ENCODE measurements at regions not wholly inside any gene's neighbourhood (a gene's known extent, or its start where the extent isn't known, plus 50 kb on each side); places are given as distances from the start of the nearest gene placed in this dataset.

- no peaks in the 10 kb centered on the region for H3K27me3 Mint-ChIP-seq
- DNase-seq (no peak), ATAC-seq (replicated peaks in 1 of 4) (no peak)
- H3K4me3 Mint-ChIP-seq, result no peak overlapping the region
- POLR2A ChIA-PET, result no interaction called here
- no peaks in the 10 kb centered on the region for H3K4me1 ChIP-seq (ENCODE audit: control insufficient read depth in 1 of 2, extremely low read depth in 1 of 2, insufficient read depth in 2 of 2, low read length in 2 of 2)
- CTCF ChIA-PET, result no interaction called here
- WGBS (ENCODE audit: insufficient coverage), result 83% methylated on average over 3 of the region's 5 CpGs
- no peaks in the 10 kb centered on the region for H3K36me3 Mint-ChIP-seq
- no peak overlapping the region for H3K4me3 ChIP-seq (ENCODE audit: control insufficient read depth in 1 of 2, extremely low read depth in 1 of 2, low read length in 1 of 2)
- no peak overlapping the region for H3K27ac Mint-ChIP-seq
- no peaks in the 10 kb centered on the region for H3K27me3 ChIP-seq (replicated peaks in 1 of 2; ENCODE audit: control insufficient read depth in 2 of 2, extremely low read depth in 1 of 2, insufficient read depth in 2 of 2, low read length in 1 of 2)
- no peaks in the 10 kb centered on the region for H3K36me3 ChIP-seq (ENCODE audit: control insufficient read depth in 2 of 2, extremely low read depth in 1 of 2, insufficient read depth in 1 of 2, low read length in 1 of 2)
- H3K27ac ChIP-seq (ENCODE audit: low read length), result no peak overlapping the region
- no peaks in the 10 kb centered on the region for H3K4me1 Mint-ChIP-seq
- H3K9me3 Mint-ChIP-seq, result peaks cover 15 to 21% (median 19%) of the 10 kb centered on the region in 3 donors
- H3K9me3 ChIP-seq, result no peaks in the 10 kb centered on the region
Observed at GRCh38 chr14:48792376-48793024, 793.7 kb downstream of the RPS29 start.

- no peak for DNase-seq
- no peak overlapping the region for H3K27ac ChIP-seq (ENCODE audit: low read length)
- H3K4me1 ChIP-seq (ENCODE audit: control insufficient read depth in 1 of 2, extremely low read depth in 1 of 2, insufficient read depth in 2 of 2, low read length in 2 of 2), result no peaks in the 10 kb centered on the region
- no CpG with 5 or more reads among the region's 2 CpGs for WGBS (ENCODE audit: insufficient coverage)
- H3K36me3 Mint-ChIP-seq, result no peaks in the 10 kb centered on the region
- no peak overlapping the region for H3K27ac Mint-ChIP-seq
- no peaks in the 10 kb centered on the region for H3K9me3 ChIP-seq
- POLR2A ChIA-PET, result no interaction called here
- H3K4me1 Mint-ChIP-seq, result no peaks in the 10 kb centered on the region
- no peaks in the 10 kb centered on the region for H3K36me3 ChIP-seq (ENCODE audit: control insufficient read depth in 2 of 2, extremely low read depth in 1 of 2, insufficient read depth in 1 of 2, low read length in 1 of 2)
- CTCF ChIA-PET, result no interaction called here
- H3K4me3 ChIP-seq (ENCODE audit: control insufficient read depth in 1 of 2, extremely low read depth in 1 of 2, low read length in 1 of 2), result no peak overlapping the region
- H3K4me3 Mint-ChIP-seq, result no peak overlapping the region
- no peak for ATAC-seq (replicated peaks in 1 of 4)
- H3K9me3 Mint-ChIP-seq, result peaks cover 4 to 6% (median 6%) of the 10 kb centered on the region in 3 donors
- no peaks in the 10 kb centered on the region for H3K27me3 ChIP-seq (replicated peaks in 1 of 2; ENCODE audit: control insufficient read depth in 2 of 2, extremely low read depth in 1 of 2, insufficient read depth in 2 of 2, low read length in 1 of 2)
- H3K27me3 Mint-ChIP-seq, result no peaks in the 10 kb centered on the region
Observed at GRCh38 chr14:48788771-48789170, 797.4 kb downstream of the RPS29 start.

- no peaks in the 10 kb centered on the region for H3K36me3 ChIP-seq (ENCODE audit: control insufficient read depth in 2 of 2, extremely low read depth in 1 of 2, insufficient read depth in 1 of 2, low read length in 1 of 2)
- Mint-ChIP-seq H3K36me3 (no peaks in the 10 kb centered on the region), H3K4me3 (no peak overlapping the region), H3K4me1 (no peaks in the 10 kb centered on the region), H3K27ac (no peak overlapping the region), H3K27me3 (no peaks in the 10 kb centered on the region), H3K9me3 (peaks cover 0 to 4% (median 2%) of the 10 kb centered on the region in 3 donors)
- no peaks in the 10 kb centered on the region for H3K4me1 ChIP-seq (ENCODE audit: control insufficient read depth in 1 of 2, extremely low read depth in 1 of 2, insufficient read depth in 2 of 2, low read length in 2 of 2)
- WGBS (ENCODE audit: insufficient coverage), result no CpG with 5 or more reads among the region's 2 CpGs
- no peak overlapping the region for H3K27ac ChIP-seq (ENCODE audit: low read length)
- DNase-seq, result no peak
- H3K27me3 ChIP-seq (replicated peaks in 1 of 2; ENCODE audit: control insufficient read depth in 2 of 2, extremely low read depth in 1 of 2, insufficient read depth in 2 of 2, low read length in 1 of 2), result no peaks in the 10 kb centered on the region
- ATAC-seq (replicated peaks in 1 of 4), result no peak
- H3K4me3 ChIP-seq (ENCODE audit: control insufficient read depth in 1 of 2, extremely low read depth in 1 of 2, low read length in 1 of 2), result no peak overlapping the region
- H3K9me3 ChIP-seq, result no peaks in the 10 kb centered on the region
- ChIA-PET POLR2A (no interaction called here), CTCF (no interaction called here)
Observed at GRCh38 chr14:48786498-48786897, 799.7 kb downstream of the RPS29 start.

DNA sequence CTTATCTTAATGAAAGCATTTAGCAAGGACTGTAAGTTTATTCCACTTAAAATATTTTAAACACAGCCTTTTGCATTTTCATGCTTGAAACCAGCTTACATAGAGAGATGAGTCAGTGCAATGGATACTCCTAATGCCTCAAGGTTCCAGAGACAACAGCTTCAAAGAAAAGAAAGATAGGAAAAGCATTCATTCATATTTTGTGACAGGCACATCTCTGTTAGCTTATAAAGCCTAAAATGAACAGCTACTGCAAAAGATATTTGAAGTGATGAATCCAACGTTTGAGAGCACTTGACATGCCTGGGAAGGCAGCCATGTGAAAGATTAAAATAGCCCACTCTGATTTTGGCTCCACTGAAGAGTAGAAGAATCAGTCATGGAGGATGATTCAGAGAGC is 814.5 kb downstream of the RPS29 start:
- H3K4me1 Mint-ChIP-seq, result no peaks in the 10 kb centered on the region
- no peak overlapping the region for H3K27ac Mint-ChIP-seq
- CTCF ChIA-PET, result no interaction called here
- H3K27me3 Mint-ChIP-seq, result no peaks in the 10 kb centered on the region
- peaks cover 12 to 16% (median 14%) of the 10 kb centered on the region in 3 donors for H3K9me3 Mint-ChIP-seq
- no peaks in the 10 kb centered on the region for H3K27me3 ChIP-seq (replicated peaks in 1 of 2; ENCODE audit: control insufficient read depth in 2 of 2, extremely low read depth in 1 of 2, insufficient read depth in 2 of 2, low read length in 1 of 2)
- H3K4me3 ChIP-seq (ENCODE audit: control insufficient read depth in 1 of 2, extremely low read depth in 1 of 2, low read length in 1 of 2), result no peak overlapping the region
- H3K4me1 ChIP-seq (ENCODE audit: control insufficient read depth in 1 of 2, extremely low read depth in 1 of 2, insufficient read depth in 2 of 2, low read length in 2 of 2), result no peaks in the 10 kb centered on the region
- ATAC-seq (replicated peaks in 1 of 4) (no peak), DNase-seq (no peak)
- H3K36me3 Mint-ChIP-seq, result no peaks in the 10 kb centered on the region
- 40% methylated on average over 1 of the region's 1 CpG for WGBS (ENCODE audit: insufficient coverage)
- H3K27ac ChIP-seq (ENCODE audit: low read length), result no peak overlapping the region
- POLR2A ChIA-PET, result no interaction called here
- no peaks in the 10 kb centered on the region for H3K9me3 ChIP-seq
- H3K4me3 Mint-ChIP-seq, result no peak overlapping the region
- H3K36me3 ChIP-seq (ENCODE audit: control insufficient read depth in 2 of 2, extremely low read depth in 1 of 2, insufficient read depth in 1 of 2, low read length in 1 of 2), result no peaks in the 10 kb centered on the region

GRCh38 chr14:48751293-48751692 is 834.9 kb downstream of the RPS29 start:
- Mint-ChIP-seq H3K27me3 (no peaks in the 10 kb centered on the region), H3K36me3 (no peaks in the 10 kb centered on the region), H3K4me3 (no peak overlapping the region), H3K9me3 (peaks cover 3 to 15% (median 10%) of the 10 kb centered on the region in 3 donors), H3K4me1 (no peaks in the 10 kb centered on the region), H3K27ac (no peak overlapping the region)
- no peak for ATAC-seq (replicated peaks in 1 of 4)
- POLR2A ChIA-PET, result no interaction called here
- CTCF ChIA-PET, result no interaction called here
- H3K27me3 ChIP-seq (replicated peaks in 1 of 2; ENCODE audit: control insufficient read depth in 2 of 2, extremely low read depth in 1 of 2, insufficient read depth in 2 of 2, low read length in 1 of 2), result no peaks in the 10 kb centered on the region
- no peaks in the 10 kb centered on the region for H3K9me3 ChIP-seq
- H3K36me3 ChIP-seq (ENCODE audit: control insufficient read depth in 2 of 2, extremely low read depth in 1 of 2, insufficient read depth in 1 of 2, low read length in 1 of 2), result no peaks in the 10 kb centered on the region
- no peak for DNase-seq
- H3K27ac ChIP-seq (ENCODE audit: low read length), result no peak overlapping the region
- no peaks in the 10 kb centered on the region for H3K4me1 ChIP-seq (ENCODE audit: control insufficient read depth in 1 of 2, extremely low read depth in 1 of 2, insufficient read depth in 2 of 2, low read length in 2 of 2)
- H3K4me3 ChIP-seq (ENCODE audit: control insufficient read depth in 1 of 2, extremely low read depth in 1 of 2, low read length in 1 of 2), result no peak overlapping the region

- no peak overlapping the region for H3K27ac Mint-ChIP-seq
- no peaks in the 10 kb centered on the region for H3K36me3 Mint-ChIP-seq
- Histone ChIP-seq H3K4me1 (ENCODE audit: control insufficient read depth in 1 of 2, extremely low read depth in 1 of 2, insufficient read depth in 2 of 2, low read length in 2 of 2) (no peaks in the 10 kb centered on the region), H3K27ac (ENCODE audit: low read length) (no peak overlapping the region), H3K4me3 (ENCODE audit: control insufficient read depth in 1 of 2, extremely low read depth in 1 of 2, low read length in 1 of 2) (no peak overlapping the region), H3K36me3 (ENCODE audit: control insufficient read depth in 2 of 2, extremely low read depth in 1 of 2, insufficient read depth in 1 of 2, low read length in 1 of 2) (no peaks in the 10 kb centered on the region), H3K27me3 (replicated peaks in 1 of 2; ENCODE audit: control insufficient read depth in 2 of 2, extremely low read depth in 1 of 2, insufficient read depth in 2 of 2, low read length in 1 of 2) (no peaks in the 10 kb centered on the region), H3K9me3 (no peaks in the 10 kb centered on the region)
- DNase-seq (no peak), ATAC-seq (replicated peaks in 1 of 4) (no peak)
- ChIA-PET POLR2A (no interaction called here), CTCF (no interaction called here)
- H3K9me3 Mint-ChIP-seq, result peaks cover 6 to 10% (median 8%) of the 10 kb centered on the region in 3 donors
- H3K4me3 Mint-ChIP-seq, result no peak overlapping the region
- no CpG with 5 or more reads among the region's 2 CpGs for WGBS (ENCODE audit: insufficient coverage)
- H3K27me3 Mint-ChIP-seq, result no peaks in the 10 kb centered on the region
- no peaks in the 10 kb centered on the region for H3K4me1 Mint-ChIP-seq
Observed at GRCh38 chr14:48748151-48748675, 838.0 kb downstream of the RPS29 start.

GRCh38 chr14:48747561-48748089 is 838.6 kb downstream of the RPS29 start:
- Histone ChIP-seq H3K36me3 (ENCODE audit: control insufficient read depth in 2 of 2, extremely low read depth in 1 of 2, insufficient read depth in 1 of 2, low read length in 1 of 2) (no peaks in the 10 kb centered on the region), H3K4me1 (ENCODE audit: control insufficient read depth in 1 of 2, extremely low read depth in 1 of 2, insufficient read depth in 2 of 2, low read length in 2 of 2) (no peaks in the 10 kb centered on the region), H3K9me3 (no peaks in the 10 kb centered on the region), H3K27me3 (replicated peaks in 1 of 2; ENCODE audit: control insufficient read depth in 2 of 2, extremely low read depth in 1 of 2, insufficient read depth in 2 of 2, low read length in 1 of 2) (no peaks in the 10 kb centered on the region), H3K4me3 (ENCODE audit: control insufficient read depth in 1 of 2, extremely low read depth in 1 of 2, low read length in 1 of 2) (no peak overlapping the region), H3K27ac (ENCODE audit: low read length) (no peak overlapping the region)
- no peak overlapping the region for H3K4me3 Mint-ChIP-seq
- H3K4me1 Mint-ChIP-seq, result no peaks in the 10 kb centered on the region
- no peaks in the 10 kb centered on the region for H3K27me3 Mint-ChIP-seq
- ATAC-seq (replicated peaks in 1 of 4), result no peak
- H3K36me3 Mint-ChIP-seq, result no peaks in the 10 kb centered on the region
- CTCF ChIA-PET, result no interaction called here
- POLR2A ChIA-PET, result no interaction called here
- H3K27ac Mint-ChIP-seq, result no peak overlapping the region
- H3K9me3 Mint-ChIP-seq, result peaks cover 6 to 10% (median 8%) of the 10 kb centered on the region in 3 donors
- DNase-seq, result no peak
- WGBS (ENCODE audit: insufficient coverage), result 50% methylated on average over 3 of the region's 3 CpGs
